OCI-LY7 (cell line): ENCODE measurements at regions not wholly inside any gene's neighbourhood (a gene's known extent, or its start where the extent isn't known, plus 50 kb on each side); places are given as distances from the start of the nearest gene placed in this dataset.
"Not testable (repeated sequence)": the region's sequence is repeated elsewhere in the genome, so short reads cannot be mapped to it uniquely, and the experiment has no call there.

ENCODE experiments used
- EZH2phosphoT487 ChIP-seq: fragments of 200-600 bp; sonication (generic); IDR thresholded peaks from 2 replicates; pipeline ENCODE4 v1.6.1; 2018; ENCODE audit warnings: low read depth, borderline replicate concordance, mild to moderate bottlenecking, mixed run types, antibody characterized with exemption, low read length, moderate library complexity, mixed read lengths
- TF ChIP-seq, protein P1 (sequence below): fragments of 200-600 bp; sonication (generic); conservative IDR thresholded peaks from 2 replicates; pipeline ENCODE4 v1.5.1; 2014; ENCODE audit warnings: mild to moderate bottlenecking, antibody characterized with exemption, low read length, moderate library complexity, mixed read lengths

DNA sequence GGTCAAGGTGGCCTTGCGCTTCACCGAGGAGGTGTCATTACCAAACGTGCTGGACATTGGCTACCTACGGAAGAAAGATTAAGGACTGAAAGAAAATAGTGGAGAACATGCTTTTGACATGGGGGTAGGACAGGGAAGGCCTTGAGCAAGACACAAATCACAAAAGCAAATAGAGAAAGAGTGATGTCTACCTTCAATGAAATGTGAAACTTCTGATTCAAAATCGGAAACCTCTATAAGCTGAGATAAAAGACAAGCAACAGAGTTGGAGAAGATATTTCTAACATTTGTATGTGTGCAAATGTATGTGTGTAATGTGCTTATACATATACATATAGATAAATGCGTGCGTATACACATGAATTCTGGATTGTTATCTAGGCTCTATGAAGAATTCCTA, 89.5 kb upstream of the PLGLB2 start:
- TF ChIP-seq, protein P1, sequence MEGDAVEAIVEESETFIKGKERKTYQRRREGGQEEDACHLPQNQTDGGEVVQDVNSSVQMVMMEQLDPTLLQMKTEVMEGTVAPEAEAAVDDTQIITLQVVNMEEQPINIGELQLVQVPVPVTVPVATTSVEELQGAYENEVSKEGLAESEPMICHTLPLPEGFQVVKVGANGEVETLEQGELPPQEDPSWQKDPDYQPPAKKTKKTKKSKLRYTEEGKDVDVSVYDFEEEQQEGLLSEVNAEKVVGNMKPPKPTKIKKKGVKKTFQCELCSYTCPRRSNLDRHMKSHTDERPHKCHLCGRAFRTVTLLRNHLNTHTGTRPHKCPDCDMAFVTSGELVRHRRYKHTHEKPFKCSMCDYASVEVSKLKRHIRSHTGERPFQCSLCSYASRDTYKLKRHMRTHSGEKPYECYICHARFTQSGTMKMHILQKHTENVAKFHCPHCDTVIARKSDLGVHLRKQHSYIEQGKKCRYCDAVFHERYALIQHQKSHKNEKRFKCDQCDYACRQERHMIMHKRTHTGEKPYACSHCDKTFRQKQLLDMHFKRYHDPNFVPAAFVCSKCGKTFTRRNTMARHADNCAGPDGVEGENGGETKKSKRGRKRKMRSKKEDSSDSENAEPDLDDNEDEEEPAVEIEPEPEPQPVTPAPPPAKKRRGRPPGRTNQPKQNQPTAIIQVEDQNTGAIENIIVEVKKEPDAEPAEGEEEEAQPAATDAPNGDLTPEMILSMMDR: not testable (repeated sequence)
- not testable (repeated sequence) for TF ChIP-seq EZH2phosphoT487
